ENCODE measurements at regions not wholly inside any gene's neighbourhood (a gene's known extent, or its start where the extent isn't known, plus 50 kb on each side); places are given as distances from the start of the nearest gene placed in this dataset.
"Not testable (repeated sequence)": the region's sequence is repeated elsewhere in the genome, so short reads cannot be mapped to it uniquely, and the experiment has no call there.

GRCh38 chr3:168975576-168975975, 687.9 kb downstream of the MECOM start:
- no peak for DNase-seq

- DNase-seq = no peak
These were observed 688.7 kb downstream of the MECOM start for GRCh38 chr3:168974617-168975403.

- no peak for DNase-seq
These were observed 689.6 kb downstream of the MECOM start for GRCh38 chr3:168973897-168974296.

- DNase-seq = no peak
These were observed 690.3 kb downstream of the MECOM start for GRCh38 chr3:168973206-168973605.

GRCh38 chr3:168968609-168969008, 694.9 kb downstream of the MECOM start:
- no peak for DNase-seq

GRCh38 chr3:168964736-168965135, 698.8 kb downstream of the MECOM start:
- DNase-seq = no peak

GRCh38 chr3:168961271-168961670, 702.2 kb downstream of the MECOM start:
- no peak for DNase-seq

GRCh38 chr3:168959731-168960130, 703.8 kb downstream of the MECOM start:
- DNase-seq = no peak

- no peak for DNase-seq
These were observed 705.0 kb downstream of the MECOM start for GRCh38 chr3:168958466-168958865.

GRCh38 chr3:168956076-168956475, 707.4 kb downstream of the MECOM start:
- no peak for DNase-seq

GRCh38 chr3:168952551-168952950, 711.0 kb downstream of the MECOM start:
- DNase-seq = peak; percentile 9

- DNase-seq = no peak
These were observed 711.6 kb downstream of the MECOM start for GRCh38 chr3:168951884-168952283.

GRCh38 chr3:168951368-168951767, 712.1 kb downstream of the MECOM start:
- no peak for DNase-seq

- DNase-seq = no peak
These were observed 712.9 kb downstream of the MECOM start for GRCh38 chr3:168950622-168951021.

GRCh38 chr3:168939651-168940238, 723.8 kb downstream of the MECOM start:
- DNase-seq = no peak

- DNase-seq = no peak
These were observed 729.9 kb downstream of the MECOM start for GRCh38 chr3:168933614-168934013.

GRCh38 chr3:168929997-168930396, 733.5 kb downstream of the MECOM start:
- DNase-seq = not testable (repeated sequence)

- no peak for DNase-seq
These were observed 737.1 kb downstream of the MECOM start for GRCh38 chr3:168926426-168926825.

GRCh38 chr3:168925568-168925967, 737.9 kb downstream of the MECOM start:
- no peak for DNase-seq

- DNase-seq = no peak
These were observed 748.9 kb downstream of the MECOM start for GRCh38 chr3:168914662-168915061.

- no peak for DNase-seq
These were observed 754.3 kb downstream of the MECOM start for GRCh38 chr3:168909260-168909659.

- no peak for DNase-seq
These were observed 768.1 kb downstream of the MECOM start for GRCh38 chr3:168895419-168895818.

- DNase-seq = no peak
These were observed 769.3 kb downstream of the MECOM start for GRCh38 chr3:168894214-168894613.

GRCh38 chr3:168889666-168890065, 773.8 kb downstream of the MECOM start:
- no peak for DNase-seq

GRCh38 chr3:168888781-168889180, 774.7 kb downstream of the MECOM start:
- DNase-seq = no peak

All from NCI-H2107 (cell line).